ENCODE measurements at regions not wholly inside any gene's neighbourhood (a gene's known extent, or its start where the extent isn't known, plus 50 kb on each side); places are given as distances from the start of the nearest gene placed in this dataset.

DNA sequence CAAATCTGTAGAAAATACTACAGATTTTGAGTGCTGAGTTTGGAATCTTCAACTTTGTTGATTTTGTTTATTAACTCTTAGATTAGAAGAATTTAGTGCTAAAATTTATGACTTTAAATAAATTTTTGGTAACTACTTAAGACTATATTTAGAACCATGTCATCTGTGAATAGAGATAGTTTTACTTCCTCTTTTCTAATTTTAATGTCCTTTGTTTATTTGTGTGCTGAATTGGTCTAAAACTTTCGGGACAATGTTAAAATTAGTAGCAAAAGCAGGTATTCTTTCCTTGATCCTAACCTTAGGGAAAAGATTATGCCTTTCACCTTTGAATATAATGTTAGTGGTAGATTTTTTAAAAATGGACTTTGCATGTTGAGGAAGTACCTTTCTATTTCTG lies 119.7 kb upstream of the CXorf51A start:
- TF ChIP-seq, protein P1, sequence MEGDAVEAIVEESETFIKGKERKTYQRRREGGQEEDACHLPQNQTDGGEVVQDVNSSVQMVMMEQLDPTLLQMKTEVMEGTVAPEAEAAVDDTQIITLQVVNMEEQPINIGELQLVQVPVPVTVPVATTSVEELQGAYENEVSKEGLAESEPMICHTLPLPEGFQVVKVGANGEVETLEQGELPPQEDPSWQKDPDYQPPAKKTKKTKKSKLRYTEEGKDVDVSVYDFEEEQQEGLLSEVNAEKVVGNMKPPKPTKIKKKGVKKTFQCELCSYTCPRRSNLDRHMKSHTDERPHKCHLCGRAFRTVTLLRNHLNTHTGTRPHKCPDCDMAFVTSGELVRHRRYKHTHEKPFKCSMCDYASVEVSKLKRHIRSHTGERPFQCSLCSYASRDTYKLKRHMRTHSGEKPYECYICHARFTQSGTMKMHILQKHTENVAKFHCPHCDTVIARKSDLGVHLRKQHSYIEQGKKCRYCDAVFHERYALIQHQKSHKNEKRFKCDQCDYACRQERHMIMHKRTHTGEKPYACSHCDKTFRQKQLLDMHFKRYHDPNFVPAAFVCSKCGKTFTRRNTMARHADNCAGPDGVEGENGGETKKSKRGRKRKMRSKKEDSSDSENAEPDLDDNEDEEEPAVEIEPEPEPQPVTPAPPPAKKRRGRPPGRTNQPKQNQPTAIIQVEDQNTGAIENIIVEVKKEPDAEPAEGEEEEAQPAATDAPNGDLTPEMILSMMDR (IDR thresholded peaks at IDR 0.05): no peak
- TF ChIP-seq POLR2AphosphoS5 (IDR thresholded peaks at IDR 0.05): no peak
- no peak for TF ChIP-seq EP300 (IDR thresholded peaks at IDR 0.05)
- TF ChIP-seq POLR2A (IDR thresholded peaks at IDR 0.05): no peak

Measured in upper lobe of left lung (tissue), 4 donors.